GM19452 (cell line): ENCODE measurements at regions not wholly inside any gene's neighbourhood (a gene's known extent, or its start where the extent isn't known, plus 50 kb on each side); places are given as distances from the start of the nearest gene placed in this dataset.

ENCODE experiments used
- ATAC-seq: cut with Tn5 transposase; IDR thresholded peaks from one replicate; pipeline ENCODE4 v1.9.1; 2021; ENCODE audit not compliant: unreplicated experiment

DNA sequence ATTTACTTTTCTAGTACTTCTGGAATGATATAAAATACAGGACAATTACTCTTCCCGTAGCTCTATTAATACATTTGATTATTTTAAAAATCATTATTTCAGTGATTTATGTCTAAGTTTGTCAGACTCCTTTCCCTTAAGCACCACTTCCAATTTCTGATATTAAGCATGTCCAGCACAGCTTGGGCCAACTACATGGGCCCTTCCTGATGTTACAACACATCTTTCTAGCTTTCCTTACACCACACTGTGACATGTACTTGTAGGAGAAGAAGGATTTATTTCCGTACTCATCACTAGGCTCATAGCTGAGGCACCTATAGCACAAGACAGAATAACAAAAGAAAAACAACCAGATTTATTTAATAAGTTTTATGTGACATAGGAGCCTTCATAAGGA, 134.8 kb upstream of the HNRNPA3 start:
- no peak for ATAC-seq

- ATAC-seq: no peak
Observed at GRCh38 chr2:177078416-177078815, 134.2 kb upstream of the HNRNPA3 start.

GRCh38 chr2:177078855-177079254, 133.7 kb upstream of the HNRNPA3 start:
- ATAC-seq: no peak

DNA sequence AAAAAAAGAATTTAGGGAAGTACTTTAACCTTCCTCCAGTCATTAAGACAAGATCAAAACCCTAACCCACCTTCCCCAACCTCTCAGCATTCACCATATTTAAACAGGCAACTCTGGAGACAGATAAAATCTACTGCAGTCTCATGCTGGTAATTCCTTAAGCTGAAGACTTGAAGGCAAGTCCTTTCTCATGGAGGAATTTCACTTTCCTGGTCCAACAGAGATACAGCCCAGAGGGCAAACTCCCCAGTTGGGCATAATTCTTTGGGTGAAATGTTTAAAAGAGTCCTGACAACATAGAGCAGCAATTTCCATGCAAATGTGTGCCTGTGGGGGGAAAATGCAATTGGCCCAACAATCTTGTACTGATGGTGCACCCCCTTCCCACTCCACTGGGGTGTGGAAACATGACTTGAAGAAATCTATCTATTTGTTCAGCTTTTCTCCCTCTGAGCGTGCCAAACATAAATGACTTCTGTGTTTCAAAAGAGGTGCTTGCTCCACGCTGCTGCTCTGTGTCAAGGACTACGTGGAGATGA, 131.8 kb upstream of the HNRNPA3 start:
- ATAC-seq: no peak

DNA sequence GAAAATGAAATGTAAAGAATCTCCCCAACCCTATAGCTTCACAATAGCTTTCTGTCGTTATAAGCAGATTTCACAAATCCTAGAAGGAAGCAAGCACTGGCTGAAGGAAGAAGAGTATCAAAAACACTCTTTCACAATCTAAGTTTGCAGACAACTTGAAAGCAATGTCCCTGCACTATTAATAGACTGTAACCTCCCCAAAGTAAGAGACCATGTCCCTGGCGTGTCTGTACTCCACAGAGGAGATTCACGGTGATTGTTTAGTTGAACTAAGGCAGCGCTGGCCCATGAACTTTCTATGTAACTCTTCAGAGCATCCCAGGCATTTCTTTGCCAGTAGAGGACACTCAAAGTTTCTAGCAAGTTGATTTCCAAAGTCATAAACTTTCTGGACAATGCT, 128.0 kb upstream of the HNRNPA3 start:
- ATAC-seq: no peak

DNA sequence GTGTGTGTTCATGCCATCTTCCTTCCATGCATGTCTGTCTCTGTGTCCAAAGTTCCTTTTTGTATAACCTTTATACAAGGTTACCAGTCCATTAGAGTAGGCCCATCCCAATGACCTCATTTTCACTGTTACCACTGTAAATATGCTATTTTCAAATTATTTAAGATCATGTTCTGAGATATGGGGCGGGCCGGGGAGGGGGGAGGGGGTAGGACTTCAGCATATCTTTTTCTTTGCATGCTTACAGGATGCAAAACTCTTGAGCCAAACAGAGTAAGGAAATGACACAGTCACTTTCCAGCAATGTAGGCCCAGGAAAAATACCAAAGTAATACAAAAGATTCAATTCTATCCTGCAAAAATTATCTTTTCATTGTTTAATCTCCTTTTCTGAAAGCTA, 124.1 kb upstream of the HNRNPA3 start:
- no peak for ATAC-seq

DNA sequence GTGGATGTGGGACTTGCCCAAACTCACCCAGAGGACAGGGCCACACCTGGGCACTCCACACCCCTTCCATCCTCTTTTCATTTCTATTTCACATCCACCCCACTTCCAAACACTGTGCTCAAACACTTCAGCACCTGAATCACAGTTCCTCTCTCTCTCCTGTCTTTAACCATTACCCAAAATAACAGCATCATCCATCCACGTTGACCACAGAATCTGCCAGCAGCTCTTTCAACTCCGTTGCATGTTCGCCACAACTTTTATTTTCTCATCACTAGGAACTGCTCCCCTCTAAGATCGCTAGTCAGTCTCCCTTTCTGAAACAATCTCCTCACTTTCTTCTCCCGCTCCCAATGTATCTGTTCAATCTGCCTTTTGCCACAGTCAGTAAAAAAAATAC, 121.6 kb upstream of the HNRNPA3 start:
- ATAC-seq: no peak

DNA sequence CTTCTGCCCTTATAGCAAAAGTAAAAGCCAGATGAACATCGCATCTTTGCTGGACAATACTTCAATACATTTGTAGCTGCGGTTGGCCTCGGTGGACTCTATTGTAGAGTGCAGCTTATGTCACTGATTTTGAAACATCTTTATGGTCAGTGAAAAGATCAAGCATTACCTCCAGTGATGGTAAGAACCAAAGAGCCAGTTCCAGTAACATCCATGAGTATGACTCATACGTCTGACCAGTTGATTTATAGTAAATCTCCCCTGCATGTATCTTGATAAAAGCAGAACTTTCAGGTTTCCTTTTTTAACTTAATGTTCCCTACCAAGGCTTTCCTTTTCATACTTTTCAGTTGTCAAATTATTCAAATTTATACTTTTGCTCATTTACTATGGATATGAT, 119.2 kb upstream of the HNRNPA3 start:
- no peak for ATAC-seq

DNA sequence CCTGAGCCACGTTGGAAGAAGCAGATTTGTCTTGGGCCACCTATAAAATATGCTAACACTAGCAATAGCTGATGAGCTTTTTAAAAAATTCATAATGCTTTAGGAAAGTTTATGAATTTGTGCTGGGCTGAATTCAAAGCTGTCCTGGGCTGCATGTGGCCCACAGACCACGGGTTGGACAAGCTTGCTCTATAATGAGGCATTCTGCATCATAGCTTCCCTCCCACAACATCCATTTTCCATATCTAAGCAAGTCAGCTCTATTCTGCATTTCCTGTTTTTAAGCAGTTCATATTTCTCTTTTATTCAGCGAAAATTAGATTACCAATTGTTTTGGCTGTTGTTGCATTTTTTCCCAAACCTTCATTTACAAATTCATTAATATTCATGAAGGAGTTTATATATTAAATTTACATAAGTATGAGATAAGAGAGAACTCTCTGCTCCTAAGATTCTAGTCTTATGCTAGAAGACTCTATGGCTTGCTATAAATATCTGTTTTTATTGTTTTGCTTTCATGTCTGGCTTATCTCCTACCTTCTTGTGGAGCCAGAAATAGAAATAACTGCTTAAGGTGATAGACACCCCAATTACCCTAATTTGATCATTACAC, 114.5 kb upstream of the HNRNPA3 start:
- ATAC-seq: no peak

GRCh38 chr2:177101930-177102329, 110.7 kb upstream of the HNRNPA3 start:
- no peak for ATAC-seq

GRCh38 chr2:177106212-177106611, 106.4 kb upstream of the HNRNPA3 start:
- no peak for ATAC-seq

GRCh38 chr2:177108890-177109289, 103.7 kb upstream of the HNRNPA3 start:
- ATAC-seq: no peak

DNA sequence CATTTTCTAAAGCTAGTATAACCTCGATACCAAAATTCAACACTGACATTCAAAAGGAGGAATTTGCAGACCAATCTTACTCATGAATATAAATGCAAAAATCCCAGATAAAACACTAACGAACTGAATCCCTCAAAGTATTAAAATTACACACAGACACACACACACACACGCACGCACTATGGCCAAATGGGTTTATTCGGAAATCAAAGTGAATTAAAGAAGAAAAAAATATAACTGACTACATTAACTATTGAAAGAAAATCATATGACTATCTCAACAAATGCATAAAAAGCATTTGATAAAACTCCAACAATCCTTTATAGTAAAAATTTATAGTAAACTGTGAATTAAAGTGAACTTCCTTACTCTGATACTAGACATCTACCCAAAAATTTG, 97.9 kb upstream of the HNRNPA3 start:
- ATAC-seq: no peak

DNA sequence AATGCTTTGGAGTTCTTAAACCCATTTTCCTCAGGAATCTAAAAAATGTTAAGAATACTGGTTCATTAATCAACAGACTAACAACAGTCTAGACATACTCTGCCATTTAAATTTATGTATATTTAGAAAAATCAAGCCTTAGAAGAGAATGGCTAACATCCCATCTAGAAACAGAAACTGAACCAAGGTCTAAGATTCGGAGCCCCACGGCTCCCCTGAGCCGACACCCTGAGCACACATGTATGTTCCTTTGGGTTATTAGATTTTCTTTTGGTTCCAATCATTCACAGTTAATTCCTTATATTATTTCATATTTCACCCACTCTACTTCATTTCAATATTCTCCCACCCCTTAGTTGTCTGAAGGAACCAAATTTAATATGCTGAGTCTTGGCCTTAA, 94.8 kb upstream of the HNRNPA3 start:
- ATAC-seq: no peak

GRCh38 chr2:177118636-177119035, 94.0 kb upstream of the HNRNPA3 start:
- ATAC-seq: no peak

GRCh38 chr2:177119099-177119498, 93.5 kb upstream of the HNRNPA3 start:
- ATAC-seq: no peak

GRCh38 chr2:177123048-177123447, 89.5 kb upstream of the HNRNPA3 start:
- ATAC-seq: no peak

DNA sequence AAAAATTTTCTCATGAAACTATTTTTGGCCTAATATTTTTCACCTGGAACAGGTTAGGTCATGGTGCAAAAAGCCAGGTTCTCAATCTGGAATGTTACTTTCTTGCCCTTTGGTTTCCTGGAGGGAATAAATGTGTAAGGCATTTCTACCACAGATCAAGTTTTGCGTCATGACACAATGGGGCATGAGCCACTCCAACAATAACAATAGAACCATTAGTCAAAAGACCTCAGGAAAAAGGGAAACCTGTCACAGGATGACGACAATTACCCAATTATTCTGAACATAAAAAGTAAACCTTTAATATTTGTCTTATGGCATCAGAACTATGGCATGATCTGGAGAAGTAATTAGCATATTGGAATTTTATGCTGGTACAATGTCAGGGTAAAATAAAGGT, 88.2 kb upstream of the HNRNPA3 start:
- ATAC-seq: no peak

DNA sequence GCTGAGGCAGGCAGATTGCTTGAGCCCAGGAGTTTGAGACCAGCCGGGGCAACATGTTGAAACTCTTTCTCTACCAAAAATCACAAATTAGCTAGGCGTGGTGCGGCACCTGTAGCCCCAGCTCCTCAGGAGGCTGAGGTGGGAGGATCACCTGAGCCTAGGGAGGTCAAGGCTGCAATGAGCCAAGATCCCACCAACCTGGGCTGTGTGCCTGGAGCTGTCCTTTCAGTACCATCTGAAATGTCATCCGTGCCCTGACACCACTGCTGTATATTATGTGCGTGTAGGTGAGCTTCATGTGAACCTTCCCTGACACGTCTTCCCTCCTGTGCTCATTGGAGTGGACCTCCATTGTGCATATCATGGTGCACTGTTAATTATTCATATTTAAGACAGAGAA, 84.8 kb upstream of the HNRNPA3 start:
- ATAC-seq: no peak

GRCh38 chr2:177129610-177130009, 83.0 kb upstream of the HNRNPA3 start:
- no peak for ATAC-seq

GRCh38 chr2:177131858-177132257, 80.7 kb upstream of the HNRNPA3 start:
- ATAC-seq: no peak

GRCh38 chr2:177138823-177139222, 73.8 kb upstream of the HNRNPA3 start:
- ATAC-seq: no peak

- ATAC-seq: no peak
Observed at GRCh38 chr2:177141866-177142265, 70.7 kb upstream of the HNRNPA3 start.
